Heart right ventricle (tissue), 16 donors: ENCODE measurements at regions not wholly inside any gene's neighbourhood (a gene's known extent, or its start where the extent isn't known, plus 50 kb on each side); places are given as distances from the start of the nearest gene placed in this dataset.

Experiments used
- ATAC-seq, 8 donors: fragments of 200-7000 bp; cut with Tn5 transposase; one replicate each; pipeline ENCODE4 v1.9.1; 2020; ENCODE audit warnings: mild to moderate bottlenecking in 8 of 8, moderate library complexity in 8 of 8, moderate number of reproducible peaks in 1 of 8
- DNase-seq, 2 donors: peaks; one replicate each; pipeline ENCODE4 v3.0.0-alpha.2; 2020
- H3K27ac ChIP-seq, 10 donors: fragments of 200-600 bp; sonication (generic) in 2 of 10; one replicate each; pipeline versions ENCODE4 v1.5.0 to v1.8.0; 2020 to 2022; ENCODE audit warnings: mild to moderate bottlenecking in 3 of 10
- H3K27me3 ChIP-seq, 7 donors: fragments of 200-600 bp; one replicate each; pipeline ENCODE4 v1.8.0; 2021 to 2022; ENCODE audit warnings: mild to moderate bottlenecking in 2 of 7
- H3K36me3 ChIP-seq, 9 donors: fragments of 200-600 bp; sonication (generic) in 1 of 9; one replicate each; pipeline versions ENCODE4 v1.5.0 to v1.8.0; 2020 to 2022; ENCODE audit warnings: mild to moderate bottlenecking in 2 of 9
- H3K4me1 ChIP-seq, 9 donors: fragments of 200-600 bp; sonication (generic) in 1 of 9; one replicate each; pipeline versions ENCODE4 v1.5.0 to v1.8.0; 2020 to 2022; ENCODE audit warnings: mild to moderate bottlenecking in 4 of 9
- H3K4me3 ChIP-seq, 10 donors: fragments of 200-600 bp; sonication (generic) in 2 of 10; one replicate each; pipeline versions ENCODE4 v1.5.0 to v1.8.0; 2020 to 2022; ENCODE audit warnings: mild to moderate bottlenecking in 7 of 10, moderate library complexity in 2 of 10
- H3K9me3 ChIP-seq, 11 donors: fragments of 200-600 bp in 10 of 11; sonication (generic) in 2 of 11; one replicate each; pipeline versions ENCODE4 v1.5.0 to v1.8.0; 2013 to 2022; ENCODE audit warnings: mild to moderate bottlenecking in 2 of 11, control low read depth in 1 of 11, moderate library complexity in 1 of 11
- WGBS, 2 donors: extraction: QIAGEN DNeasy Blood & Tissue Kit; methylation state at CpG; one replicate each; pipeline ENCODE4 v1.1.7; 2013; ENCODE audit warnings: inconsistent platforms in 1 of 2; 5-methylcytosine and 5-hydroxymethylcytosine counted together
- intact Hi-C, 10 donors: fragments of 100-400 bp; cut with DNase I; formaldehyde crosslinking; loops; one replicate each; pipeline versions ENCODE4 v1.11.1 to v1.14.2; 2022
- TF ChIP-seq, protein P1 (sequence below), 9 donors: fragments of 200-600 bp; sonication (generic) in 2 of 9; IDR thresholded peaks; one replicate each; pipeline versions ENCODE4 v1.5.0 to v1.8.0; 2021 to 2022; ENCODE audit warnings: antibody characterized with exemption in 9 of 9, mild to moderate bottlenecking in 5 of 9, moderate library complexity in 1 of 9
- donor health status: Arrhythmogenic right ventricular cardiomyopathy.
- donor health status: ischemic (EF 13 %, LVEDD 7.1; RV severe dilation, severe dysfunction).
- donor health status: healthy with polysubstance abuse.
- donor health status: DM: no; HTN: yes; CAD: no.
- donor health status: DM: no; HTN: no; CAD: no.
- donor health status: ischemic (EF 25% LVEDD 6.9; RV normal size, moderate dysfunction).
- donor health status: ischemic (EF 25% LVEDD 5.7; RV mildly dilated, moderate dysfunction).
- donor health status: healthy.
- donor health status: DM: yes; HTN: yes; CAD: no.
- donor health status: Ischemic cardiomyopathy.
- donor health status: ischemic (EF 35%, LVEDD 5.7; RV mildly dilated, moderate dysfunction).
- donor health status: nonischemic (EF 11% LVEDD 7.7; RV severe dilation, severe dysfunction).
- donor health status: DM: yes; HTN: yes; CAD: no.
- donor health status: PGD.
- donor health status: ischemic (EF 29% LVEDD 5.4; RV normal size, mild dysfunction).
- donor health status: nonischemic (EF 23%, LVEDD 6.1; RV moderate dilation, normal function).

DNA sequence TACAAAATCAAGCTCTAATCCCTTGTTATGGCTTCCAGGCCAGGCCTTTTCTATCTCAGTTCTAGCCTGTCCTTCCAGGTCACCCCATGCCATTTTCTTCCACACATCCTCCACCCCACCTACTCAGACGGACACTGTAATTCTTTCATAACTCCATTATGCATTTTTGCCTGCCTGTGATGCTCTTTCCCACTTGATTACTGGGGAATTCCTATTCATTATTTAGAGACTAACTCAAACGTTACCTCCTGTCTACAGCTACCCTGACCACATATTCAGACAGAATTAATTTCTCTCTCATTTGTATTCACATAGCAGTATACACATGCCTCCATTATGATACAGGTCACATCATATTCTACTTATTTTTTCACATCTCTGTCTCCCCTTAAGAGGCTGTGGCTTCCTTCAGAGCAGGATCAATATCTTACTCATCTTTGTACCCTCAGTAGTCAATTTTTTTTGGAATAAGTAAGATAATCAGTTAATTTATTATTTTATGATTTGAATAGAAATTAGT lies 156.5 kb upstream of the ZC3H12C start:
- TF ChIP-seq, protein P1, sequence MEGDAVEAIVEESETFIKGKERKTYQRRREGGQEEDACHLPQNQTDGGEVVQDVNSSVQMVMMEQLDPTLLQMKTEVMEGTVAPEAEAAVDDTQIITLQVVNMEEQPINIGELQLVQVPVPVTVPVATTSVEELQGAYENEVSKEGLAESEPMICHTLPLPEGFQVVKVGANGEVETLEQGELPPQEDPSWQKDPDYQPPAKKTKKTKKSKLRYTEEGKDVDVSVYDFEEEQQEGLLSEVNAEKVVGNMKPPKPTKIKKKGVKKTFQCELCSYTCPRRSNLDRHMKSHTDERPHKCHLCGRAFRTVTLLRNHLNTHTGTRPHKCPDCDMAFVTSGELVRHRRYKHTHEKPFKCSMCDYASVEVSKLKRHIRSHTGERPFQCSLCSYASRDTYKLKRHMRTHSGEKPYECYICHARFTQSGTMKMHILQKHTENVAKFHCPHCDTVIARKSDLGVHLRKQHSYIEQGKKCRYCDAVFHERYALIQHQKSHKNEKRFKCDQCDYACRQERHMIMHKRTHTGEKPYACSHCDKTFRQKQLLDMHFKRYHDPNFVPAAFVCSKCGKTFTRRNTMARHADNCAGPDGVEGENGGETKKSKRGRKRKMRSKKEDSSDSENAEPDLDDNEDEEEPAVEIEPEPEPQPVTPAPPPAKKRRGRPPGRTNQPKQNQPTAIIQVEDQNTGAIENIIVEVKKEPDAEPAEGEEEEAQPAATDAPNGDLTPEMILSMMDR (IDR thresholded peaks at IDR 0.05): no peak
- 67 to 68% methylated on average over 2 of the region's 2 CpGs for WGBS, 2 donors
- DNase-seq (no peak), ATAC-seq (no peak)
- H3K4me1 ChIP-seq: peaks cover 0 to 4% (median 0%) of the 10 kb centered on the region in 9 donors
- no peak overlapping the region for H3K4me3 ChIP-seq
- intact Hi-C loops: loop anchor here in 7 of 10 donors (5.0 to 10.0 kb wide), 2 partner anchors 1232 to 1239 kb away; no protein-coding TSS in a partner anchor
- no peak overlapping the region for H3K27ac ChIP-seq
- no peaks in the 10 kb centered on the region for H3K27me3 ChIP-seq
- H3K36me3 ChIP-seq: no peaks in the 10 kb centered on the region
- no peaks in the 10 kb centered on the region for H3K9me3 ChIP-seq

DNA sequence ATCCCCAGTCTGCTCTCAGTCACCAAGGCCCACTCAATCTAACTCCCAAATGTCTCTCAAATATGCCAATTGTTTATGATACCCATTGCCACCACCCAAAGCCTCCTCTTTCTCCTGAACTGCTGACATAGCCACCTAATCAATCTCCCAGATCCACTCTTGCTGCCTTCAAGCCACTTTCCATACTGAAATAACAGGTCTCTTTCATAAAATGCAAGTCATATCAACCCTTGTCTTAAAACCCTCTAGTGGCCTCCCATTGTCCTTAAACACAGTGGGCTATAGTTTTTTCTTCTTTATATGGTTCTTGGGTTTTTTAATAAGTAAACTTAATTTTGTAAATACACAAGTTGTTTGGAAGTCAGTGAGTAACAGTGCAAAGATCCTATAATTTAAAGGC lies 155.2 kb upstream of the ZC3H12C start:
- intact Hi-C loops: loop anchor here in 8 of 10 donors (2.0 to 10.0 kb wide), 3 partner anchors 1233 to 1241 kb away; no protein-coding TSS in a partner anchor
- no peak for DNase-seq
- TF ChIP-seq, protein P1 (IDR thresholded peaks at IDR 0.05): no peak

DNA sequence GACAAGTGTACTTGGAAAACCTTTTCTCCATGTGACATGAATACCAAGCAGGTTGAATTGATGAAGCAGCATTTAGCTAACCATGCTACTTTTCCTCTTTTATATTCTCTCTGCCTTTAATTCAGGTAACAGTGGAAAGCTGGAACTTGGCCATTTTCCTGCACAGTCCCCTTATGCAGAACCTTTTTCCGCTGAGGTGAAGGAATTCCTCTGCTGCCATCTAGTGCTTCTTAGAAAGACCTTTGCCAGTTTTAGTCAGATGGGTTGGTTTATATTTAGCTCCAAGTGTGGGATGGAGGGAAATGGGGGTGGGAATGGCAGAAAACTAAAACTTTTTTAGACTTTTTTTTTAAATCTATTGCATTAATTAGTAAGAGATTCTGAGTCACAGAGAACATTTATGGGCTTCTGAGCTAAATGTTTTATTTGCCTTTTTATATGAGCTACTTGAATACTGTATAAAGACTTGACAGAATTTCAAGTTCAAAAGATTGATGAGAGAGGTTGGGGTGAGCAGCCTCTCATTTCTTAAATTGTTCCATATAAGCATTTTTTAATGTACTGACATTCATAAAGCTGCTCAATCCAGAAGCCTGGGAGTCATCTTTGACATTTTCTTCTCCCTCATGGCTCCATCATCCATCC lies 153.9 kb upstream of the ZC3H12C start:
- no peaks in the 10 kb centered on the region for H3K36me3 ChIP-seq
- H3K27ac ChIP-seq: no peak overlapping the region
- no peak overlapping the region for H3K4me3 ChIP-seq
- intact Hi-C loops: loop anchor here in 8 of 10 donors (2.0 to 10.0 kb wide), 3 partner anchors 1234 to 1242 kb away; no protein-coding TSS in a partner anchor
- TF ChIP-seq, protein P1 (IDR thresholded peaks at IDR 0.05): peak in 7 of 9 donors; percentile 43 to 67 (median 55)
- no peaks in the 10 kb centered on the region for H3K9me3 ChIP-seq
- H3K27me3 ChIP-seq: no peaks in the 10 kb centered on the region
- WGBS, 2 donors: 0 to 10% methylated on average over 1 of the region's 1 CpG
- peak; percentile 59 to 85 (median 72) for ATAC-seq
- H3K4me1 ChIP-seq: peaks cover 0 to 4% (median 0%) of the 10 kb centered on the region in 9 donors
- DNase-seq: peak in 1 of 2 donors; percentile 40

More for the DNA sequence above, 155.2 kb upstream of the ZC3H12C start:
- Histone ChIP-seq H3K4me3 (no peak overlapping the region), H3K27ac (no peak overlapping the region), H3K27me3 (no peaks in the 10 kb centered on the region), H3K4me1 (peaks cover 0 to 4% (median 0%) of the 10 kb centered on the region in 9 donors), H3K9me3 (no peaks in the 10 kb centered on the region), H3K36me3 (no peaks in the 10 kb centered on the region)
- ATAC-seq: no peak

DNA sequence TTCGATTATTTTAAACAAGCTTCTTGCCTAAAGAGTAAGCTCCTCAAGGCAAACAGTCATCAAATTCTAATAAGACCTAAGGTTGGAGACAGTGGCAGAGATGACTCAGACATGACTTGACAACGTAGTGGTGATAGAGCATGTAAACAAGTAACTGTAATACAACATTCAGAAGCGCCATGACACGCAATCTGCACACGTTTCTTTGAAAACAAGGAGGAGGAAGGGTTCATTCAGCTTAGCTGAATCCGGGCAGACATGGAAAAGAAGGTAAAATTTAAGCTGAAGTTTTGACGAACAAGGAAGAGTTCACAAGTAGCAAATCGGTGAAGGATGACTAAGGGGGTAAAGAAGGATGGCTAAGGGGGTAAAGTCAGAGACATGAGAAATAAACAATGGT lies 152.4 kb upstream of the ZC3H12C start:
- ATAC-seq: no peak

More for the DNA sequence above, 152.4 kb upstream of the ZC3H12C start:
- no peak for DNase-seq
- intact Hi-C loops: loop anchor here in 9 of 10 donors (10.0 kb wide), 10 partner anchors 154 to 494 kb away; partner anchors contain the start of genes FDX1 (in 1 of the 9) and ZC3H12C (in 1 of the 9)
- Histone ChIP-seq H3K27me3 (no peaks in the 10 kb centered on the region), H3K4me3 (no peak overlapping the region), H3K9me3 (no peaks in the 10 kb centered on the region), H3K36me3 (no peaks in the 10 kb centered on the region), H3K27ac (no peak overlapping the region), H3K4me1 (peaks cover 0 to 4% (median 0%) of the 10 kb centered on the region in 9 donors)
- TF ChIP-seq, protein P1 (IDR thresholded peaks at IDR 0.05): no peak
- 85 to 88% methylated on average over 8 of the region's 8 CpGs for WGBS, 2 donors
